ENCODE measurements at regions not wholly inside any gene's neighbourhood (a gene's known extent, or its start where the extent isn't known, plus 50 kb on each side); places are given as distances from the start of the nearest gene placed in this dataset.

DNA sequence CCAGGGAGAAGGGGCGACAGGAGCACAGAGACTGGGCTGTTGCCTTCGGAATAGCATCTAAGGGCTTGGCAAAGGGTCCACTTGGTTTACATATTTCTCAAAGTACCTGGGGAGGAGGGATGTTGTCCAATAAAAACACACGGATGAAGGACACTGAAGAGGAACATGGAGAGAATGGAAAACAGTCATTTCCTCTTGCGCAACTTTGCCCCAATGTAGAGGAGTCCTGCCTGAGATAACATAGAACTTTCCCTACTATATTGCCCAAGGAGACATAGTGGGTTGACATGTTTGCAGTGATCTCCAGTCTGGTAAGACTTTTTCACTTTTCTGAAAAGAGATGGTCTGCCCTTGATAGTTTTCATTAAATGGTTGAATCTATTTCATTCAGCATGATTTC is 468.8 kb upstream of the SUCLG2 start:
- TF ChIP-seq, protein P1, sequence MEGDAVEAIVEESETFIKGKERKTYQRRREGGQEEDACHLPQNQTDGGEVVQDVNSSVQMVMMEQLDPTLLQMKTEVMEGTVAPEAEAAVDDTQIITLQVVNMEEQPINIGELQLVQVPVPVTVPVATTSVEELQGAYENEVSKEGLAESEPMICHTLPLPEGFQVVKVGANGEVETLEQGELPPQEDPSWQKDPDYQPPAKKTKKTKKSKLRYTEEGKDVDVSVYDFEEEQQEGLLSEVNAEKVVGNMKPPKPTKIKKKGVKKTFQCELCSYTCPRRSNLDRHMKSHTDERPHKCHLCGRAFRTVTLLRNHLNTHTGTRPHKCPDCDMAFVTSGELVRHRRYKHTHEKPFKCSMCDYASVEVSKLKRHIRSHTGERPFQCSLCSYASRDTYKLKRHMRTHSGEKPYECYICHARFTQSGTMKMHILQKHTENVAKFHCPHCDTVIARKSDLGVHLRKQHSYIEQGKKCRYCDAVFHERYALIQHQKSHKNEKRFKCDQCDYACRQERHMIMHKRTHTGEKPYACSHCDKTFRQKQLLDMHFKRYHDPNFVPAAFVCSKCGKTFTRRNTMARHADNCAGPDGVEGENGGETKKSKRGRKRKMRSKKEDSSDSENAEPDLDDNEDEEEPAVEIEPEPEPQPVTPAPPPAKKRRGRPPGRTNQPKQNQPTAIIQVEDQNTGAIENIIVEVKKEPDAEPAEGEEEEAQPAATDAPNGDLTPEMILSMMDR (conservative IDR thresholded peaks at IDR 0.05 in 1 of 2, IDR thresholded peaks at IDR 0.05 in 1 of 2; ENCODE audit: low read depth in 1 of 2, low read length in 2 of 2) = no peak
- no peak for TF ChIP-seq EZH2 (IDR thresholded peaks at IDR 0.05; ENCODE audit: low read length, missing control alignments)
- Histone ChIP-seq H3K9ac (ENCODE audit: insufficient read depth, low read length) (no peak overlapping the region), H3K4me3 (replicated peaks in 1 of 4; ENCODE audit: control extremely low read depth in 1 of 4, insufficient read depth in 1 of 4, low read depth in 3 of 4, low read length in 4 of 4) (no peak overlapping the region), H3K9me3 (ENCODE audit: control insufficient read depth, insufficient read depth, low read depth, low read length) (no peaks in the 10 kb centered on the region), H3K4me1 (ENCODE audit: control insufficient read depth, extremely low read depth, insufficient read depth, low read length) (no peaks in the 10 kb centered on the region), H3K79me2 (ENCODE audit: control insufficient read depth, insufficient read depth, low read length) (no peaks in the 10 kb centered on the region), H4K20me1 (ENCODE audit: control insufficient read depth, extremely low read depth, insufficient read depth, low read length) (no peaks in the 10 kb centered on the region), H2AFZ (ENCODE audit: low read length) (no peak overlapping the region), H3K36me3 (ENCODE audit: control insufficient read depth, insufficient read depth, low read length) (no peaks in the 10 kb centered on the region), H3K27ac (ENCODE audit: insufficient read depth, low read length) (no peak overlapping the region), H3K4me2 (ENCODE audit: extremely low read depth, insufficient read depth, low read length) (no peak overlapping the region), H3K27me3 (ENCODE audit: control insufficient read depth, insufficient read depth, low read length) (no peaks in the 10 kb centered on the region)
- DNase-seq (ENCODE audit: low read depth in 2 of 2) = no peak

- TF ChIP-seq, protein P1 (conservative IDR thresholded peaks at IDR 0.05 in 1 of 2, IDR thresholded peaks at IDR 0.05 in 1 of 2; ENCODE audit: low read depth in 1 of 2, low read length in 2 of 2) = no peak
- TF ChIP-seq EZH2 (IDR thresholded peaks at IDR 0.05; ENCODE audit: low read length, missing control alignments) = no peak
- Histone ChIP-seq H3K4me1 (ENCODE audit: control insufficient read depth, extremely low read depth, insufficient read depth, low read length) (no peaks in the 10 kb centered on the region), H4K20me1 (ENCODE audit: control insufficient read depth, extremely low read depth, insufficient read depth, low read length) (no peaks in the 10 kb centered on the region), H2AFZ (ENCODE audit: low read length) (no peak overlapping the region), H3K36me3 (ENCODE audit: control insufficient read depth, insufficient read depth, low read length) (no peaks in the 10 kb centered on the region), H3K9ac (ENCODE audit: insufficient read depth, low read length) (no peak overlapping the region), H3K4me3 (replicated peaks in 1 of 4; ENCODE audit: control extremely low read depth in 1 of 4, insufficient read depth in 1 of 4, low read depth in 3 of 4, low read length in 4 of 4) (no peak overlapping the region), H3K27ac (ENCODE audit: insufficient read depth, low read length) (no peak overlapping the region), H3K27me3 (ENCODE audit: control insufficient read depth, insufficient read depth, low read length) (no peaks in the 10 kb centered on the region), H3K79me2 (ENCODE audit: control insufficient read depth, insufficient read depth, low read length) (no peaks in the 10 kb centered on the region), H3K4me2 (ENCODE audit: extremely low read depth, insufficient read depth, low read length) (no peak overlapping the region), H3K9me3 (ENCODE audit: control insufficient read depth, insufficient read depth, low read depth, low read length) (no peaks in the 10 kb centered on the region)
- no peak for DNase-seq (ENCODE audit: low read depth in 2 of 2)
Observed at GRCh38 chr3:68121287-68121686, 466.9 kb upstream of the SUCLG2 start.

- H4K20me1 ChIP-seq (ENCODE audit: control insufficient read depth, extremely low read depth, insufficient read depth, low read length) = no peaks in the 10 kb centered on the region
- no peaks in the 10 kb centered on the region for H3K4me1 ChIP-seq (ENCODE audit: control insufficient read depth, extremely low read depth, insufficient read depth, low read length)
- H3K79me2 ChIP-seq (ENCODE audit: control insufficient read depth, insufficient read depth, low read length) = no peaks in the 10 kb centered on the region
- no peaks in the 10 kb centered on the region for H3K9me3 ChIP-seq (ENCODE audit: control insufficient read depth, insufficient read depth, low read depth, low read length)
- H3K9ac ChIP-seq (ENCODE audit: insufficient read depth, low read length) = no peak overlapping the region
- no peak for DNase-seq (ENCODE audit: low read depth in 2 of 2)
- no peaks in the 10 kb centered on the region for H3K27me3 ChIP-seq (ENCODE audit: control insufficient read depth, insufficient read depth, low read length)
- no peak overlapping the region for H2AFZ ChIP-seq (ENCODE audit: low read length)
- TF ChIP-seq EZH2 (IDR thresholded peaks at IDR 0.05; ENCODE audit: low read length, missing control alignments) = no peak
- TF ChIP-seq, protein P1 (conservative IDR thresholded peaks at IDR 0.05 in 1 of 2, IDR thresholded peaks at IDR 0.05 in 1 of 2; ENCODE audit: low read depth in 1 of 2, low read length in 2 of 2) = no peak
- no peak overlapping the region for H3K27ac ChIP-seq (ENCODE audit: insufficient read depth, low read length)
- no peaks in the 10 kb centered on the region for H3K36me3 ChIP-seq (ENCODE audit: control insufficient read depth, insufficient read depth, low read length)
- H3K4me2 ChIP-seq (ENCODE audit: extremely low read depth, insufficient read depth, low read length) = no peak overlapping the region
- H3K4me3 ChIP-seq (replicated peaks in 1 of 4; ENCODE audit: control extremely low read depth in 1 of 4, insufficient read depth in 1 of 4, low read depth in 3 of 4, low read length in 4 of 4) = no peak overlapping the region
Observed at GRCh38 chr3:68116580-68116979, 462.2 kb upstream of the SUCLG2 start.
